Ishikawa (cell line): ENCODE measurements at regions not wholly inside any gene's neighbourhood (a gene's known extent, or its start where the extent isn't known, plus 50 kb on each side); places are given as distances from the start of the nearest gene placed in this dataset.

Experiments
- CEBPB ChIP-seq: IDR thresholded peaks from 2 replicates; pipeline ENCODE4 v1.6.1; 2012
- CREB1 ChIP-seq: IDR thresholded peaks from 2 replicates; pipeline ENCODE4 v1.6.1; 2012; ENCODE audit warnings: low read depth
- EGR1 ChIP-seq: IDR thresholded peaks from 2 replicates; pipeline ENCODE4 v1.6.1; 2012
- EP300 ChIP-seq: IDR thresholded peaks from 2 replicates; pipeline ENCODE4 v1.6.1; 2012; ENCODE audit warnings: borderline replicate concordance
- FOXM1 ChIP-seq: IDR thresholded peaks from 2 replicates; pipeline ENCODE4 v1.6.1; 2012; ENCODE audit warnings: low read depth, borderline replicate concordance
- NFIC ChIP-seq: IDR thresholded peaks from 2 replicates; pipeline ENCODE4 v1.6.1; 2012
- RAD21 ChIP-seq: IDR thresholded peaks from 2 replicates; pipeline ENCODE4 v1.6.1; 2012; ENCODE audit warnings: low read depth
- TAF1 ChIP-seq: IDR thresholded peaks from 2 replicates; pipeline ENCODE4 v1.6.1; 2012; ENCODE audit warnings: low read depth, mild to moderate bottlenecking
- TCF12 ChIP-seq: IDR thresholded peaks from 2 replicates; pipeline ENCODE4 v1.6.1; 2012; ENCODE audit warnings: low read depth
- TEAD4 ChIP-seq: IDR thresholded peaks from 2 replicates; pipeline ENCODE4 v1.6.1; 2012
- YY1 ChIP-seq: IDR thresholded peaks from 2 replicates; pipeline ENCODE4 v1.6.1; 2012; ENCODE audit warnings: low read depth
- ZBTB7A ChIP-seq: IDR thresholded peaks from 2 replicates; pipeline ENCODE4 v1.6.1; 2012; ENCODE audit warnings: low read depth
- TF ChIP-seq, protein P1 (sequence below): IDR thresholded peaks from 2 replicates; pipeline ENCODE4 v1.6.1; 2012
- TF ChIP-seq, protein P2 (sequence below): IDR thresholded peaks from 2 replicates; pipeline ENCODE4 v1.6.1; 2012; ENCODE audit warnings: low read depth, mild to moderate bottlenecking
- TF ChIP-seq, protein P3 (sequence below): IDR thresholded peaks from 2 replicates; pipeline ENCODE4 v1.6.1; 2012

DNA sequence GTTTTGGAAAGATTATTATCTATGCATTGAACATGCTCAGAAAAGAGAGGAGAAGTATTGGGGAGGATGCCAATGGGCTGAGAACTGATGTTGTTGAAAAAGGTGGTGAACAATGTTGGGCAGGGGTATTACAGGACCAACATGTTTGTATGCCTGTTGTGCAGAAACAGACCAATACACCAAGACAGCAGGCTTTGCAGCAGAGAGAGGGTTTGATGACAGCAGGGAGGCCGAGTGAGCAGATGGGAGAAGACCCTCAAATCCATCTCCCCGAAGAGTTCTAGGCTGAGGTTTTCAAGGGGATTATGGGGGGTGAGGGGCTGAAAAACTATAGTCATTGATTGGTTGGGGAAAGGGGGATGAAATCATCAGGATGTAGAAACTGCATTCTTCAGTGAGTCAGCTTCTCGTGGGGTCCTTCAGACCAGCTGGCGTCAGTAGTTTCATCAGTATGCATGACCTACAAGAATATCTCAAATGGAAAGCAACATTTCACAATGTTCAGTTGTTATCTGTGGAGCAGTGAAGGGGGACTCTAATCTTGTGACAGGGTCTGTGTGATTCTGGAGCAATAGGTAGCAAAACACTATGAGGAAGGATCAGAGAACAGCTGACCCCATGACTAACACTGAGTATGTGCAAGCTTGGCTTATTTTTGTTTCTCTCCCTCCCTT, 167.8 kb downstream of the BAMBI start:
- no peak for TF ChIP-seq CEBPB
- no peak for TF ChIP-seq EP300
- no peak for TF ChIP-seq NFIC
- TF ChIP-seq YY1: no peak
- TF ChIP-seq FOXM1: no peak

DNA sequence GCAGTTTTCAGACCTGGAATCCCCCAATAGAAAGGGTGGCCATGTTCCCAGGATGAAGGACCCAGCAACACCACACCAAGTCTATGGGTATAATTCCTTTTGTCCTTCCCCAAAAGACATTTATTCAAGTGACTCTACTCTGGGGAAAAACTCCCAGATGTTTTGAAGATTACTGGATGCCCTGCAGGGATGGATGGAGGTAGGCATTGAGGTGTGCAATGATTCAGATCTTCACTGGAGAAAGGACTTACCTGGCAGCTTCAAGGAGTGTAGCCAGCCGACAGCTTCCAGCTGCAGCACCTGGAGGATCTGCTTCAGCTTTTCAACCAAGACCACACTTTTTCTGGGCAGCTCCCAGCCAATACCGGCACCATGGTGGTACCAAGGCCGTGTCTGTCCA, 172.0 kb downstream of the BAMBI start:
- TF ChIP-seq FOXM1: no peak
- TF ChIP-seq TAF1: no peak
- TF ChIP-seq CEBPB: no peak
- TF ChIP-seq, protein P1, sequence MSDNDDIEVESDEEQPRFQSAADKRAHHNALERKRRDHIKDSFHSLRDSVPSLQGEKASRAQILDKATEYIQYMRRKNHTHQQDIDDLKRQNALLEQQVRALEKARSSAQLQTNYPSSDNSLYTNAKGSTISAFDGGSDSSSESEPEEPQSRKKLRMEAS: no peak
- TF ChIP-seq EGR1: no peak
- TF ChIP-seq RAD21: no peak
- TF ChIP-seq, protein P2, sequence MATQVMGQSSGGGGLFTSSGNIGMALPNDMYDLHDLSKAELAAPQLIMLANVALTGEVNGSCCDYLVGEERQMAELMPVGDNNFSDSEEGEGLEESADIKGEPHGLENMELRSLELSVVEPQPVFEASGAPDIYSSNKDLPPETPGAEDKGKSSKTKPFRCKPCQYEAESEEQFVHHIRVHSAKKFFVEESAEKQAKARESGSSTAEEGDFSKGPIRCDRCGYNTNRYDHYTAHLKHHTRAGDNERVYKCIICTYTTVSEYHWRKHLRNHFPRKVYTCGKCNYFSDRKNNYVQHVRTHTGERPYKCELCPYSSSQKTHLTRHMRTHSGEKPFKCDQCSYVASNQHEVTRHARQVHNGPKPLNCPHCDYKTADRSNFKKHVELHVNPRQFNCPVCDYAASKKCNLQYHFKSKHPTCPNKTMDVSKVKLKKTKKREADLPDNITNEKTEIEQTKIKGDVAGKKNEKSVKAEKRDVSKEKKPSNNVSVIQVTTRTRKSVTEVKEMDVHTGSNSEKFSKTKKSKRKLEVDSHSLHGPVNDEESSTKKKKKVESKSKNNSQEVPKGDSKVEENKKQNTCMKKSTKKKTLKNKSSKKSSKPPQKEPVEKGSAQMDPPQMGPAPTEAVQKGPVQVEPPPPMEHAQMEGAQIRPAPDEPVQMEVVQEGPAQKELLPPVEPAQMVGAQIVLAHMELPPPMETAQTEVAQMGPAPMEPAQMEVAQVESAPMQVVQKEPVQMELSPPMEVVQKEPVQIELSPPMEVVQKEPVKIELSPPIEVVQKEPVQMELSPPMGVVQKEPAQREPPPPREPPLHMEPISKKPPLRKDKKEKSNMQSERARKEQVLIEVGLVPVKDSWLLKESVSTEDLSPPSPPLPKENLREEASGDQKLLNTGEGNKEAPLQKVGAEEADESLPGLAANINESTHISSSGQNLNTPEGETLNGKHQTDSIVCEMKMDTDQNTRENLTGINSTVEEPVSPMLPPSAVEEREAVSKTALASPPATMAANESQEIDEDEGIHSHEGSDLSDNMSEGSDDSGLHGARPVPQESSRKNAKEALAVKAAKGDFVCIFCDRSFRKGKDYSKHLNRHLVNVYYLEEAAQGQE: no peak
- no peak for TF ChIP-seq CREB1
- TF ChIP-seq EP300: no peak
- no peak for TF ChIP-seq TEAD4

DNA sequence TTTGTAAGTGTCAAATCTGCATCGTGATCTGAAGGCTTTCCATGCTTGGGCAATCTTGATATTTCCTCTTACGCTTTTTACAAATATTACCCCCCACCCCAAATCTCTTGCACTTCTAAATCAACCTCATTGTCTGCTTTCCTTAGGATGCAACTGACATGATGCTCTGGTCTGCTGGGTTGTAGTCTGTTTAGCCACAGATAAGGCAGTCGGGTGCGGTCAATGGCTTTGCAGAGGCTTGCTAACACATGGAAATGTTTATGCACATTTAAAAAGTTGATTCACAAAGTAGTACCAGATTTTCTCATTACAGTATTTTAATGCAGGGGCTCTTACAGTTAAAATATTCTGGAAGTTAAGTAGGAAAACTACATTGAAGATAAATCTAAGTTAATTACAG, 172.5 kb downstream of the BAMBI start:
- TF ChIP-seq, protein P3, sequence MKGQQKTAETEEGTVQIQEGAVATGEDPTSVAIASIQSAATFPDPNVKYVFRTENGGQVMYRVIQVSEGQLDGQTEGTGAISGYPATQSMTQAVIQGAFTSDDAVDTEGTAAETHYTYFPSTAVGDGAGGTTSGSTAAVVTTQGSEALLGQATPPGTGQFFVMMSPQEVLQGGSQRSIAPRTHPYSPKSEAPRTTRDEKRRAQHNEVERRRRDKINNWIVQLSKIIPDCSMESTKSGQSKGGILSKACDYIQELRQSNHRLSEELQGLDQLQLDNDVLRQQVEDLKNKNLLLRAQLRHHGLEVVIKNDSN: no peak
- TF ChIP-seq ZBTB7A: no peak
- TF ChIP-seq CREB1: no peak
- no peak for TF ChIP-seq YY1
- TF ChIP-seq EP300: no peak
- TF ChIP-seq TAF1: no peak
- no peak for TF ChIP-seq FOXM1
- no peak for TF ChIP-seq CEBPB
- no peak for TF ChIP-seq TCF12
- no peak for TF ChIP-seq EGR1
- no peak for TF ChIP-seq RAD21
- TF ChIP-seq, protein P2: no peak
- TF ChIP-seq, protein P1: no peak
- no peak for TF ChIP-seq TEAD4
- TF ChIP-seq NFIC: no peak

DNA sequence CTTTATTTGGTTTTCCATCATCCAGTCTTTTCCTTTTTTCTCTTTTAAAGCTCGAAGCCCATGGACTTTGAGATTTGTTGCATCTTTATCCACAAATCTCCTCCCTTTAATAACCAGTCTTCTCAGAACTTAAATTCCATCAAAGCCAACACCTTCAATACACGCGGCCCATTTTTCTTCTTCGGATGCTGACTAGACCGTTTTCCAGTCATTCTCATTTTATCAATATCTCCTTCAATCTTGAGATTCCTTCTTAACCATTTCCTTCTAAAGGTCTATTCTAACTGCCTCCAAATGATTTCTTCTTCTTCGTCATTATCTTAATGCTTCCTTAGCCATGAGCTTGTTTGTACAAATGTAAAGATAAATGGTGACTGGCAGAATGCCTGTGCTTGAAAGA, 173.5 kb downstream of the BAMBI start:
- TF ChIP-seq CREB1 (no peak), FOXM1 (no peak), CEBPB (no peak), YY1 (no peak), ZBTB7A (no peak), RAD21 (no peak)

DNA sequence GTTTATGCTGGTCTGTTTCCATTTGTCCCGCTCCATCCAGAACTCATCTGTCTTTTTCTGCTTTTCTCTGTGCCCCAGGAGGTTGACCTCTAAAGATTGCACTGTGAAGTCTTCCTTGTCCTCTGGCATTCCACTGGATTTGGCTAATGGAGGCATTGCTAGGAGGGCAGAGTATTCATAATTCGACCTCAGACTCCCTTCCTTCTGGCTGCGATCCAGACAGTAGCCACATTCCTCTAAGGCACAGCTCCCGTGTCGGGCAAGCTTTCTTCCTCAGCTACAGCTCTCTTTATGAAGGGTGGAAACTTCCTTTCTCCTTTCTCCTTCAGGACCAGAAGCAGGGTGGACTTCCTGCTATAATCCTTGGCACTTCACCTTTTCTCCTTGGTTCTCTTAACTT, 175.9 kb downstream of the BAMBI start:
- TF ChIP-seq TEAD4 (no peak), CREB1 (no peak), YY1 (no peak), TCF12 (no peak), CEBPB (no peak), ZBTB7A (no peak), TAF1 (no peak), RAD21 (no peak), FOXM1 (no peak), EGR1 (no peak), EP300 (no peak), NFIC (no peak)
- TF ChIP-seq, protein P3: no peak
- TF ChIP-seq, protein P1: no peak
- TF ChIP-seq, protein P2: no peak
